ENCODE measurements at regions not wholly inside any gene's neighbourhood (a gene's known extent, or its start where the extent isn't known, plus 50 kb on each side); places are given as distances from the start of the nearest gene placed in this dataset.
"Not testable (repeated sequence)": the region's sequence is repeated elsewhere in the genome, so short reads cannot be mapped to it uniquely, and the experiment has no call there.

DNA sequence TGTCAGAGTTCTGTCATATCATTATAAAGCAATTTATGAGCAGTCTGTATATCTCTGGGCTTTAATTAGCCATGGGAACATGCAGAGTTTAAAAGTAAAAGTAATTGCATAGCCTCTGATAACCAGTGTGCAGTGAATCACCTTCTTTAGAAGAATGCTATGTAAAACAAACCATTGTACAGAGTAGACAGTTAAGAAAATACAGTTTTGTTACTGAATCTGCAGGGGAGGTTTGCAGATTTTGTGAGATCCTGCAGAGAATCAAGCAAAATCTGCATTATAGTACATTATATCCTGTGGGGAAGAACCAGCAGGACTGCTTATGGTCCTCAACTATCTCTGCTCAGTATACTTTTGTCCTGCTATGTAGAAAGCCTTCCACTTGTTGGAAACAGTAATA lies 396.2 kb upstream of the NAALADL2 start:
- no peak for DNase-seq

DNA sequence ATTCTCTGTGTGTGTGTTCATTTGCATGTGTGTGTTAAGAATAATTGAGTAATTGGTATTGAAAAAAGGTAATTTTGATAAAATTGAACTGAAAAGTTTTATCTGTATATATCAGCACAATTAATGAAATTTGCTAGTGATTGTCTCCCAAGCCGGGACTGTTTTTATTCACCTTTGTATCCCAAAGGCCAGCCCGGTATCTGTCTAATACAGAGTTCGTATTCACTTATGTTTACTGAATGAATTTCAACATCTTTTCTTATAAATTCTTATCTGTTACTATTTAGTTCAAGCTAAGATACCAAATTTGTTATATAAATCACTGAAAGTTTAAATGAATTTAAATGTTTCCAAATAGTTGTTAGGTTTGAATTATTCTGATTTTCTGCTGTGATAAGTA lies 394.0 kb upstream of the NAALADL2 start:
- no peak for DNase-seq

DNA sequence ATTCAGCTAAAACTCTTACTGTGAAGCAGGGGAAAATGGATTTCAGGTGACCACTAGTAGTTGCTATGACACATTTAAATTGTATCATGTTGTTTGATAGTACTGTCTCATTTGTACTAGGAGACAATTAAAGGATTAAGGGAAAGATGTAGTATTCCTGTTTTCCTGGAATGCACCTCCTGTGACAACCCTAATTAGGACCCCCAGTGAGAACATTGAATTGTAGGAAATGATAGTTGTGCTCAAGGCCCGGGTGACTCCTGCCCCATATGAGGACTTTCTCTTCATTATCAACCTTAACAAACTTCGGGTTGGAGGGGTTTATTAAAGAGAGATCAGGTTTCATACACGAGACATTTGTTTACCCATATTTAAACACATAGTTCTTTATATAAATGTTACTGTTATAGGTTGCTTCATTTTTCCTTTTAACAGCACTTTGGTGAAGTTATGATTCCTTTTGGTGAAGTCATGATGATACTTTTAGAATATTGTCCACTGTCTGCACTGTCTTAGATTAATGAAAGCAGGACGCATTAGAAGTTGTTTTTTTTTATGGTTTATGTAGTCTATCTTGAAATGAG lies 392.6 kb upstream of the NAALADL2 start:
- DNase-seq = no peak

DNA sequence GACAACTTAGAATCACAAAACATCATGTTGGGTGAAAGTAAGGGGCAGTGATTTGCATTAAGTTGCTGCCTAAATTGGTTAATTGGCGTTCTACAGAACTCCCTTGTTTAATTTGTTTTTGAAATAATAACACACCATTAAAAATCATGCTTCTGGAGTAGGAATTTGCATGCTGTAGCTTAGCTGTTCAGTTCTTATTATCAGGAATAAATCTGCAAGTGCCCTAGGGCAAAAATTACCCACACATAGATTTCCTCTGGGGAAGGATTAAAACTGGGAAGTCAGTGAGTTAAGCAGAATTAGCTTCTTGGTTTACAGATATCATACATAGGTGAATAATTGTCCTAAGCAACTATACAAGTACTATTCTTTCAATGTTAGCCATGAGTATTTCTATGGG lies 381.6 kb upstream of the NAALADL2 start:
- DNase-seq = no peak

DNA sequence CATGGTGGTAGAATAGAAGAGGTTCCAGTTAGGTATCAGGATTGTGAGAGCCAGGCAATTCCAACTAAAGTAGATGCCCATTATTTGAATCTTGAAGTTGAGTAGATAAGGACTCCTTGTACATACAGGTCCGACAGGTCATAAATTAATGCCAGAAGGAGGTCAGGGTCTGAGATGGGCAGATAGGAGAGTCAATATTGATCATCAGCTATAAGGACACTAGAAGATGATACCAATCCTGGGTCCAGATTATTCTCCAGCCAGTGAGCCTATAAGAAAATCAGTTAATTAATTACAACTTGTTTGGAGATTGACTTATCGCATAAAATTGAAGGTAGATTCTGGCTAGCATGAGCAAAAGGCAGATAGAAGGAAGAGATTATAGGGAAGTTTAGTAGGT lies 378.4 kb upstream of the NAALADL2 start:
- DNase-seq = no peak

DNA sequence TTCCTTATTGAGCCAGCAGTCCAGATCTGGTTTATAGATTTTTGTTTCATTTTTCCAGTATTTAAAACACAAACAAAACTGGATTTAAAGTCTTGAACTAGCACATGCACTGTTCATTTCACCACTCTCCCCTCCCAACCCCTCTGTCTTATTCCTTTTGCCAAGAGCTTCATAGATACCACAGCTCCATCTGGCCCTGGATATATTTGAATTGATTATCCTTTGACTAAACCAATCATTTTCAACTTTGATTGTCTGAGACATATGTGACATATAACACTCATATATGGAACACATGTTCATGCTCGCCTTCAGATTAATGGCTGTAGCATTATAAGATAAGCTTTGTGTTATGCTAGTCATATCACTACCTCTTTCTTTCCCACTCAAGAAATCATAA lies 376.6 kb upstream of the NAALADL2 start:
- DNase-seq = no peak

DNA sequence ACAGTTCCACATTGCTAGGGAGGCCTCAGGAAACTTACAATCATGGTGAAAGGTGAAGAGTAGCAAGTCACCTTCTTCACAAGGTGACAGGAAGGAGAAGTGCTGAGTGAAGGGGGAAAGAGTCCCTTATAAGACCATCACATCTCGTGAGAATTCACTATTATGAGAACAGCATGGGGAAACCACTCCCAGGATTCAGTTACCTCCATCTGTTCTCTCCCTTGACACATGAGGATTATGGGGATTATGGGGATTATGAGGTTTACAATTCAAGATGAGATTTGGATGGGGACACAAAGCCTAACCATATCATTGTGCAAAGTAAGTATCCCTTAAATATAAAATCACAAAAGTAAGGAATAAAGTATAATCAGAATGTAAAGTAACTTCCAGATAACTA lies 375.9 kb upstream of the NAALADL2 start:
- DNase-seq = no peak

DNA sequence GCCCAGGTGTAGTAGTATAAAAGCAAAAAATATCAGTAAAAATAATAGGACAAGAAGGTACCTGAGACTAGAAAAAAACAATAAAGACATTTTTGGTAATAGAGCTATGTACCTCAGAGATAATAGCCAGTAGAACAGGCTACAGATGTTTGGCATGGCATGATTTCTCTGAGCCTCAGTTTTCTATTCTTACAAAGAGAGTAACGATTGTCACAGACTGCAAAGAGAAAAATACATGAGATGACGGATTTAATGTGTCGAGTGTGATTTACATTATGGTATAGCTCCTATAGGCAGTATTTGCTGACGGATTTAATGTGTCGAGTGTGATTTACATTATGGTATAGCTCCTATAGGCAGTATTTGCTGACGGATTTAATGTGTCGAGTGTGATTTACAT lies 375.3 kb upstream of the NAALADL2 start:
- DNase-seq = not testable (repeated sequence)

DNA sequence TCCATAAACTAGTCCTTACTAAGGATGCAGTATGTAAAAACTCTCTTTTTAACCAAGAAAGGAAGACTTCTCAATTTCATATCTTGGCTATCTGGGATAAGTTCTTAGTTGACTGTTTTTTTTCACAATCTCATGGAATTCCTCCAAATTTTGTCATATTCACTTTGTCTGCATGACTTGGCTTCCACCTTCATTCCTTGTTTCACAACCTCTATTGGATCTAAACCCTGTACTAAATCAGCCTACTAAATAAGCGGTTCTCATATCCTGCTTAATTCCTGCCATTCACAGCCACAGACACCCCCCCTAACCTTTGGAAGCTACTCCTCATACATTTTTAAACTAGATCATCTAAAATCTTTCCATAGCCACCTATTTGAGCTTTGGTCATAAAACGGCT lies 370.6 kb upstream of the NAALADL2 start:
- no peak for DNase-seq

DNA sequence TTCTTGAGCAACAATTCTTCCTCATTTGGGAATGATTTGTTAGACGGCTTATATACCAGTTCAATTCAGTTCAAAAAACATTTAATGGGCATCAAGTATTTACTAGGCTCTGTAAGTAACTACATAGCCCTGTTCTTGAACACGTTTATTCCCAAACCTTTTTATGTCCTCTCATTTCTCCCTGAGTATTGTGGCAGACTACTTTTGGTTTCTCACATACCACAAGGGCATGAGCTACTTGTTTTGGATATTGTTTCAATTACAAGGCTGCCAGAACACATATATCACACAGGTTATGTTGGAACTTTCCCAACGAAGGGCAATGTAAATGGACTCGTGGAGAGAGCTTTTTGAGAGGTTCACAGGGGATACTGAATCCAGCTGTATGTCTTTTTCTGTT lies 363.8 kb upstream of the NAALADL2 start:
- no peak for DNase-seq

DNA sequence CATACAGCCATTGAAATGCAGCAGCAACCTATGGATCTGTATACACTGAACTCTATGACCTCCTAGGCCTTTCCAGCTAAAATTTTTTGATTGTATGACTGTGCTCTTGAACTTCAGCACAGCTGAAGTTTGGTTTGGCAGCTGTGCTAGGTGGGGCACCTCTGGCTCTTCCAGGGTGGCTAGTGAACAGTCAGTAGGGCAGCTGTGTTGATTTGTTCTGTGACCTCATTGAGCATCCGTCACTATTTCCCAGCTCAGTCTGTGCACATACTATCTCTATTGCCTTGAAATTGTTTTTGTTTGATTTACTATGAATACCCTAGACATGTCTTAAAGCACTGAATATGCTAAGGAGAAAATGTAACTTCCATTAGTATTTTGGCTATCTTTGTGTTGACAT lies 363.2 kb upstream of the NAALADL2 start:
- no peak for DNase-seq

DNA sequence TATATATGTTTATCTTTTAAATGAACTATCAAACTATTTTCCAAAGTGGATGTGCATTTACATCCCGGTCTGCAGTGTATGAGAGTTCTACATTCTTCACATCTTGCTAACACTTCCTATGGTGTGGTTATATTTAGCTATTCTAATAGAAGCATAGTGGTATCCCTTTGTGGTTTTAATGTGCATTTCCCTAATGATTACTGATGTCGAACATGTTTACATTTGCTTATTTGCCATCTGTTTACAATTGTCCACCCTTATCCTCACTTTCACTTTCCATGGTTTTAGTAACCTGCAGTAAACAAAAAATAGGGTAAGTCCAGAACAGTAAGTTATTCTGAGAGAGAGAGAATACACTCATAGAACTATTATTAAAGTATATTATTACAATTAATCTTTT lies 360.5 kb upstream of the NAALADL2 start:
- no peak for DNase-seq

DNA sequence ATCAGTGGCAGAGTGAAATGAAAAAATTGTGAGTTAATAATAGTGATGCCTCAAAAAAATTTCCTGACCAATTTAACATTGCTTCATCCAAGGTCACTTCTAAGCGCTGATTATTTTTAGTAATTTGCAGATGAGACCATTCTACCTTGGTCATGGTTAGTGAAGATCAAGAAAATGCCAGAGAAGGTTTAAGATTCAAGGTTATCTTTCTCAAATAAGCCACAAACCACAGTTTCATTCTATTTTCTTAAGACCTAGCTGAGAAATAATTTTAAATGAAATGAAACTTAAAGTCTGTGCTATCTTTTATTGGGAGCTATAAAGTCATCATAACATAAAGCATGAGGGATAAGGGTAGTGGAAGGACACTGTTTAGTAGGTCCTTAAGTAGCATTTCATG lies 353.9 kb upstream of the NAALADL2 start:
- DNase-seq = no peak

DNA sequence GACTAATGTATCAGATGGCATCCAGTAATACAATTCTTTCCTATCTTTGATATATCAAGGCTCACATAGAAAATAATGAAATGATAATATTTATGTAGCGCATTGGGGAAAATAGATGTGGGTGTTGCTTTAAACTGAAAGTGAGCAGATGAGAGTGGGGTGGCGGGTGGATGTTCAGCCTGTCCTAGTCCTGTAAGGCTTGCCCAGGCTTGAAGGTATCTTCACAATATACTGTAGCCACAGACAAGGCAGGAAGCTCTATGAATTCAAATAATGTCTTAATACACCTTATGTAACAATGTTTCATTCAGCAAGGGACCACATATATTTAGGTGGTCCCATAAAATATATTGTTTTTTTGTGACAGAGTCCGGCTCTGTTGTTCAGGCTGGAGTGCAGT lies 334.9 kb upstream of the NAALADL2 start:
- no peak for DNase-seq

DNA sequence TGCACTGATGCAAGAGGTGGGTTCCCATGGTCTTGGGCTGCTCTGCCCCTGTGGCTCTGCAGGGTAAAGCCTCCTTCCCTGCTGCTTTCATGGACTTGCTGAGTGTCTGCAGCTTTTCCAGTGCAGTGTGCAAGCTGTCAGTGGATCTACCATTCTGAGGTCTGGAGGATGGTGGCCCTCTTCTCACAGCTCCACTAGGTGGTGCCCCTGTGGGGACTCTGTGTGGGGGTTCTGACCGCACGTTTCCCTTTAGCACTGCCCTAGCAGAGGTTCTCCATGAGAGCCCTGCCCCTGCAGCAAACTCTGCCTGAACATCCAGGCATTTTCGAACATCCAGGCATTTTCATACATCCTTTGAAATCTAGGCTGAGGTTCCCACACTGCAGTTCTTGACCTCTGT lies 329.8 kb upstream of the NAALADL2 start:
- DNase-seq = no peak

DNA sequence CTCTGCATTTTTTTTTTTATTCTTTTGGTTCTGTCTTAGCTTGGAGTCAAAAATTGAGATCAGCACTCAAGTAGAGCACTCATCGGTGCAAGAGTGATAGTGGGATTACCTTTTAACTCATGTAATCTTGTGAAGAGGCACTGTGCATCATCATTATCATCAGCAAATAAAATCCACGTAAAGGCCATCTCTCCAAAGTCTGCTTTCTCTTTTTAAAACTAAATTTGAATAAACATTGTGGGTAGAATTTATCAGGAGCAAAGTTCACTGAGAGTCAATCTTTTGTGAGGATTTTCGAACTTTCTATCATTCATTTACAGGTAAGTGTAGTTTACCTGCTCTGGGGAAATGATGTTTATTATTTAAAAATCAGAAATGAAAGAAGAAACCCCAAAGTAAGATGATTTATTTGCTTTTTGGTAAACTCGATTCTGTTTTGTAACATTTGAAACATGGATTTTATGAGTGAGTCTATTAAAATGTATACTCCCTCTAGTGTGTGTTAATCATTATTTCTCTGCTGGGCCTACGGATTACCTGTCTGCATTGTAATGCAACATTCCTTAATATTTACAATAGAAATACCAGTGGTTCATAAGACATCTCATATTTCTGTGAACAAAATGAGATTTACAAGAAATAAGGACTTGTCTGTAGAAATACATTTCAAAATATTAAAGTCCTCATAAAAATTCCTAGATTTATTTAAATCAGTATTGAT lies 327.7 kb upstream of the NAALADL2 start:
- DNase-seq = no peak

DNA sequence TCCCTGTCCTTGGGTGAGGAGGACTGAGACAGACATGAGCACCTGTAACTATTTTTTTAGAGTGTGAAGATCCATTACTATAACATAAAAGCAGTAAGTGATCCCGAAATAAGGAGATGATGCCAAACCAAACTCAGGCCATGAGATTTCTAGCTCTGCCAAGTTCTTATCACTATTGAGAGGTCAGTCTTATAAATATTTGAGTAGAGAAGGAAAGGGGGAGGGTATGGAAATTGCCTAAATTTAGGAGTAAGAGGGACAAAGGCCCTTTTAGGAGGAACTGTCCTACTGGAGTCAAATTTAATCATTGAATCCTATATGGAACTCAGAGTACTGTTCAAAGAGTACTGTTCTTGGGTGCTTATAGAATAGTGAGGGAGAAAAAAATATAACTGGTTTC lies 326.9 kb upstream of the NAALADL2 start:
- no peak for DNase-seq

DNA sequence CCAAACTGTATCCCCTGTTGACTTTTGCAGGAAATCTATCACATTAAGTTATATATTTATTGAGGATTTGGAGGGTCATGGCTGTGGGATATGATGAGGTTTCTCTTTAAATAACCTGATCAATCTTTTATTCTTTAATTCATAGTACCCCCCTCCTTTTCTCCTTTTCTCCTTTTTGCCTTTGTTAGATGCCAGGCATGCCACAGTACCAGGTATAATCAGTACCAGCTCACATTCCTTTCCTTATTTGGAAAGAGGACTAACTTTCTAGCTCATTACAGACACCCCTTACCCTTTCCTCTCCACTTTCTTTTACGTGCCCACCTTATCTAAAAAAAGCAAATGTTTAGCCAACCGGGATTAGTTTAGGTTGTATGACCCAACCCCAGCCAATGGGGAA lies 326.4 kb upstream of the NAALADL2 start:
- no peak for DNase-seq

DNA sequence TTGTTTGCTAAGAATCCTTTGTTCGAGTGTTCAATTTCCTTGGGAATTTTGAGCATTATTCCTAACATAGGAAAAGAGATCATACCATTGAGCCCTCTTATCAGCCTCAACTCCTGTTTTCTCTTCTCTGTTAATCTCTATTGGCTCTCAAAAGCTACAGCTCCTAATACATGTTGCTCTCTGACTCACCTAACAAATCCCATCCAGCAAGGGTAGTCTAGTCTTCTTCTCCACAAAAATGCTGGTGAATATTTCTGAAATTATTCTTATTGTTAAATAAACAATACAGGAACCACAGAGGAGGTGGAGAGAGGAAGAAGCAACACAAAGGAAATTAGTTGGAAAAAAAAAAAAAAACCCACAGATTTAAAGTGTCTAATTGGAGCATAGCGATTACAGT lies 325.8 kb upstream of the NAALADL2 start:
- DNase-seq = no peak

DNA sequence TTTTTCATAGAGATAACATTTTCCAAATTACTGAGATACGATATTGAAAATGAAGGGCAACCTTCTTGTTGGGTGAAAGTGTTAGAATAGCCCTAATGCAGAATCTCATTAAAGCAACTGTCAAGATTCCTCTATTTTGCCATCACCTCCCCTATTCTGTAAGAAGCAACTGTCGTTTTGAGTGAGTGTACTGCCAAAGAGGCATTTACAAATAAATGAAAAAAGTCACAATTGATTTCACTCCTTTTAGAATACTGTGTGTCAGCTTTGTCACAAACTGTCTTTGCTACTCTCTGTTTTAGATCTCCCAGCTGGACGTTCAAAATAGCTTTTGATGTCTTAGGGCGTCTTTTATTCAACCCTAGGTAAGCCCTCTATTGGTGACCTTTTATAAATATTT lies 322.8 kb upstream of the NAALADL2 start:
- no peak for DNase-seq

DNA sequence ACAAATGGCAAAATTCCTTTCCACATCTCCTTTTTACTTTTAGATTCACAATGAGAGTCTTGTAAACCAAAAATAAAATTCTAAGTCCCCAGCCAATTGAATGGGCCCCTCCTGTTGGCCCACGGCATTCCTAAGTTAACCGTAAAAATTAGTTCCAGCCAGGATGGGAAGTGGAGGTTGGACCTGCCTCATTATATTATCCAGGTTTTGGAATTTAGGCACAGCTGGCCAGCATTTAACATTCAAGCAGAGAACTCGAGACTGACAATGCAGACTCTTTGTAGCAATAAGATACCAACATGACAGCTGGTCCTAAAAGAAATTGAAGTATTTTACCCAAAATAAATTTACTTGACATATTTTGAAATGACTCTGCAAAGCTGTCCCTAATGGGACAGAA lies 321.0 kb upstream of the NAALADL2 start:
- DNase-seq = no peak

DNA sequence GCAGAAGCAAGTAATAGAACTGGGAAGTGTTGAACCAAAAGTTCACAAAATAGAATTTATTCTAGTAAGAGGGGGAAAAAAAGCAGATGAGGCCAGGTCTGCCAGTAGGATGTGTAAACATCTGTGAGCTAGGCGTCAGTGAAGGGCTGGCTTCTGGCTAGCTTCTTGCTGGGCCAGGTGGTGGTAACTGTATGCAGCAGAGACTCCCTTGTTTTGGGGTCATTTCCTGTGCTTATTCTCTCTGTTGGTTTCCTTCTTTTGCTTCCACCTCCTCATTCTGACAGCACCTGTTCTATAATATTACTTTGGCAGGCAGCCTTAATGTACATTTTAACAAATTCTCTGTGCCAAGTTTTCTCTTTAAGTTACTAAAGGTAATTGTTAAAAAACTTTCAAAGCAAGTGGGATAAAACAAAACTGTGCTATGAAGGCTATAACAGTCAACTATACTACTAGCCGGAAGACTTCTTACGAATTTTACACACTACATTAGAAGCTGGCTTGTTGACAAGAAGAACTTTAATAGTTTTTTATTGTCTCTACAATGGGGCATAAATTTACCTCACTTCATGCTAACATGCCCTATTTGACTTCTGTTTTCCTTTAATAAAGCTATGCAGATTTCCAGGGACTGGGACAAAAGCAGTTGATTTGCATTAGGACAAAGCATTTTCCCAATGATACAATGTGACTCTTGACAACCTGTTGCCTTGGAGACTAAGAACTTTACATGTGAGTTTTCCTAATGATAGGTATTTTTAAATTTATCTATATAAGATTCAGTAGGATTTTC lies 318.8 kb upstream of the NAALADL2 start:
- no peak for DNase-seq

DNA sequence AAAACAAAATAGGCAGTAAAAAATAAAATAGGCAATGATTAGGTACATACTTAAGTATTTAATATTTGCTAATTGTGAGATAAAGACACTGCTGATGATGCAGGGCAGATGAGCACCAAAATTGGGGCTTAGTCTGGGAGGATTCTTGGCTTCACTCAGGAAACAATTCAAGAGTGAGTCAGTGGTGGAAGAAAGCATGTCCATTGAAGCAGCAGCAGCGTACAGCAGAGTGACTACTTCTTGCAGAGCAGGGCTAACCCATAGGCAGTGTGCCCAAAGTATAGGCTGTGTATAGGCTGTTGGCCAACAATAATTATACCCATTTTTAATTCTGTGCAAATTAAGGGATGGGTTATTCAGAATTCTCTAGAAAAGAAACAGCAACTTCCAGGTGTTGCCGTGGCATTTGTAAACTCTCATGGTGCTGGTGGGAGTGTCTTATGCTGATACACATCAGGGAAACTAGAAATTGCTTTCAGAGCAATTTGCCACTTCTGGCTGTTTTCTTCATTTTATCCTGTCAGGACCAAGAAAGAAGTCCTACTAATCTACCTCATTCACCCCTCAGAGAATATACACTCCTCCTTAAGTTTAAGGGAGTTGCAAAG lies 317.3 kb upstream of the NAALADL2 start:
- DNase-seq = no peak
